Epithelial cell of esophagus (primary cell): ENCODE measurements at regions not wholly inside any gene's neighbourhood (a gene's known extent, or its start where the extent isn't known, plus 50 kb on each side); places are given as distances from the start of the nearest gene placed in this dataset.

Source experiments
- DNase-seq: peaks from one replicate; pipeline ENCODE4 v3.0.0; 2010; ENCODE audit warnings: low read depth
- H3K4me3 ChIP-seq: 2 replicates; pipeline ENCODE4 v1.5.1; 2011; ENCODE audit warnings: mild to moderate bottlenecking, low read length, control low read depth
- CTCF ChIP-seq: IDR thresholded peaks from 2 replicates; pipeline ENCODE4 v1.5.1; 2011; ENCODE audit warnings: low read depth, mild to moderate bottlenecking, low read length, control low read depth, inconsistent platforms; ENCODE audit not compliant: insufficient read depth; ENCODE audit errors: missing control alignments

- no peak for DNase-seq
- TF ChIP-seq CTCF, result no peak
- no peak overlapping the region for H3K4me3 ChIP-seq
These were observed 59.5 kb downstream of the ZIC5 start for GRCh38 chr13:99911965-99912566.

- DNase-seq, result no peak
- H3K4me3 ChIP-seq, result no peak overlapping the region
- TF ChIP-seq CTCF, result no peak
These were observed 60.2 kb downstream of the ZIC5 start for GRCh38 chr13:99911069-99911964.

- no peak for TF ChIP-seq CTCF
- H3K4me3 ChIP-seq, result no peak overlapping the region
- no peak for DNase-seq
These were observed 61.5 kb downstream of the ZIC5 start for GRCh38 chr13:99909836-99910619.

- H3K4me3 ChIP-seq, result no peak overlapping the region
- TF ChIP-seq CTCF, result no peak
- no peak for DNase-seq
These were observed 62.3 kb downstream of the ZIC5 start for GRCh38 chr13:99909097-99909835.

GRCh38 chr13:99908140-99908803 is 63.3 kb downstream of the ZIC5 start:
- TF ChIP-seq CTCF, result no peak
- DNase-seq, result no peak

GRCh38 chr13:99907627-99908026 is 63.9 kb downstream of the ZIC5 start:
- no peak for TF ChIP-seq CTCF
- DNase-seq, result no peak
- no peak overlapping the region for H3K4me3 ChIP-seq

More at GRCh38 chr13:99908140-99908803, 63.3 kb downstream of the ZIC5 start:
- H3K4me3 ChIP-seq, result no peak overlapping the region
